GM18868 (cell line): ENCODE measurements at regions not wholly inside any gene's neighbourhood (a gene's known extent, or its start where the extent isn't known, plus 50 kb on each side); places are given as distances from the start of the nearest gene placed in this dataset.

Source experiments
- ATAC-seq: cut with Tn5 transposase; IDR thresholded peaks from one replicate; pipeline ENCODE4 v1.9.1; 2021; ENCODE audit warnings: mild to moderate bottlenecking, moderate library complexity; ENCODE audit not compliant: unreplicated experiment

DNA sequence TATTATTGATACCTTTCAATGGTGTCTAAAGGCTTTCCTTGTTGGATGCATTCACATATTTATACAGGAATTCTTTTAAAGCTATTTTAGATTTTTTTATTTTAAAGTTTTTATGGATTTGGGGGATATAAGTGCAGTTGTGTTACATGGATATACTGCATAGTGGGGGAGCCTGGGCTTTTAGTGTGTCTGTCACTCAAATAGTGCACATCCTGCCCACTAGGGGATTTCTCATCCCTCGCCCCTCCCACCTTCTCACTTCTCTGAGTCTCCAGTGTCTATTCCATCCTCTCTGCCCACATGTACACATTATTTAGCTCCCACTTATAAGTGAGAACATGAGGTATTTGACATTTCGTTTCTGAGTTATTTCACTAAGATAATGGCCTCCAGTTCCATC, 154.0 kb upstream of the MKI67 start:
- peak; percentile 80 for ATAC-seq

- ATAC-seq, result no peak
Observed at GRCh38 chr10:128281343-128281742, 155.1 kb upstream of the MKI67 start.

- ATAC-seq, result no peak
Observed at GRCh38 chr10:128281861-128282260, 155.6 kb upstream of the MKI67 start.

DNA sequence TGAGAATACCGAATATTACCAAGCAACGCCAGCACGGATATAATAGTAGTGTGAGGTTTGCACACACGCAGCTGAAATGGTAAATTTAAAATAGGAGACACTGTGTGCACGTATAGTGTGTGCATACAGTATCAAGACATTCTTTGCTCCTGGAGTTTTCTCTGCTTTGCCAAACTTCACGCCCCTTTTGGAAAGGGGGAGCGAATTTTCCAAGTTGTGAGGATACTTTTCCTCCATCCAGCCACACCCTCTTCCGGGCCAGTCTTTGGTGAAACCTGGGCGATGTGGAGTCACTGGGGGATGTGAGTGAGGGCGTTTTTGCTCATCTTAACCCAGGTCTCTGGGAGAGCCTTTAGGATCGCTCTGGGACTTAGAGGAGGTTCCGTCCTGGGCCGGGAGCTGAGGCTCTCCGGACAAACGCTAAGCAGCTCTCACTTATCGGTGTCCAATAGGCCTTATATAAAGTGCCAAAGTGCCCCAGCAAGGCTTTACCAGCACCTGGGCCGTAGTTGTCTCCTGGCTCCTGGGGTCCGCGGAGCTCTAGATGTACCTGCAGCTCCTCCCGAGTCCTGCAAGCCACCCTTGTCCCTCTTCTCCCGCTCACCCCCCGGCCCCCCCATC, 160.0 kb upstream of the MKI67 start:
- ATAC-seq, result no peak

DNA sequence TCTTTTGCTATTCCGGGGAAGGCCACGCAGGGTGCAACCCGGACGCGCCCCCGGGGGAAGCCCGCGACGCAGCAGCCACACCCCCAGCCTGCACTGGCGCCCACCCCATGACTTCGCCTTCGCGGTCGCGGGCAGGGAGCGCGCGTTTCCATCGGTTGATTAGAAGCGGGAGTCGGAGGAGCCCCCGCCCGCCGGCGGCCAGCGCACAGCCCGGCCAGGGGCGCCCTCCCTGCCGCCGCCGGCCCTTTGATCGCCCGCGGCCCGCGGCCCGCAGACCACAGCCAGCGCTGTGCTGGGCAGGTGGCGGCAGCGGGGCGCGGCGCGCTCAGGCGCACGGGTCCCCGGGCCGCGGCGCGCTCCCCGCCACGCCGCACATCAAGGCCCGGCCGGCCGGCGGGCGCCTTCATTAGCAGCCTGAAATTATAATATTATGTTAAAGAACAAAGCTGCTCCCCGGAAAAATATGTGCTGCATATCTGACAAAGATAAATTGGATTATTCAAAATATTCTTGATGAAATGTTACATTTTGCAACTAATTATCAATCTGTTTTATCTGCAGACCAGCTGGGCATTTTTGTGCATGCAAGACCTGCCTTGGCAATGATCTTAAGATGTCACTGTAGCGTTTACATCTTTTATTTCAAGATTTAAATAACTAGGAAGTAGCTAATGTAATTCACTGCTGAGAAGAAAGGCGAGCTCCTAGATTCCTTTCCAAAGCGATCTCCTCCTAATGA, 160.7 kb upstream of the MKI67 start:
- ATAC-seq, result no peak

- ATAC-seq, result no peak
Observed at GRCh38 chr10:128287921-128288320, 161.7 kb upstream of the MKI67 start.

GRCh38 chr10:128289621-128290020, 163.4 kb upstream of the MKI67 start:
- ATAC-seq, result no peak

DNA sequence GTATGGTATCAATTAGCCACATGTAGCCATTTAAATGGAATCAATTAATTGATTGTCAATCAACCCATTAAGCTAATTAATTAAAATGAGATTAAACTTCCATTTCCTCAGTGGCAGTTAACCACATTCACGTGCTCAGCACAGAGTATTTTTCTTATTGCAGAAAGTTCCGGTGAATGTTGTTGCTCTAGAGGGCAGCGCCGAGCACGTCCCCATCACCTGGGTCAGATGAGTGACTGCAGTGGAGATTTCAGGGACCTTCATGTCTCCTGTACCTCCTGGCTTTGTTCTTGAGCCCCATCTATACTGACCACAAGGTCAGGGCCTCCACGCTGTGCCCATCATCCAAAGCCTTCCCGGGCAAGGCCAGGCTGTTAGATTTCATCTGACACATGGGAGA, 168.8 kb upstream of the MKI67 start:
- ATAC-seq, result no peak

GRCh38 chr10:128296253-128297007, 170.2 kb upstream of the MKI67 start:
- ATAC-seq, result no peak

- ATAC-seq, result no peak
Observed at GRCh38 chr10:128297709-128298378, 171.6 kb upstream of the MKI67 start.

DNA sequence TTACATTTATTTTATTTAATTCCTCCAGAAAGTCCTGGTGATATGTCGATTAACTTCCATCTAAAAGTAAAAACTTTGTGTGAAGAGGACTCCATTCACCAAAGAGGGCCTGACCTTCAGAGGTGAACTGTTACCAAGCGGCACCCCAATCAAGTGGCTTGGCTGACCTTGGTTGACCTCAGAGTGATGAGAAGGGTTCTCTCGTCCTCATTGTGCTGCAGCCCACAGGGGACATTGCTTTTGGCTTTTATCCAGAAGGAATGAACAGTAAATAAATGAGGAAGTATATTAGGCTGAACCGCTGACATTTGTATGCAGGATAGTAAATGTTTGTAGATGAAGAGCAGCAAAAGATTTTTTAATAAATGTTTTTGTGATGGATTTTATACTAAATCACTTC, 172.4 kb upstream of the MKI67 start:
- ATAC-seq, result no peak

DNA sequence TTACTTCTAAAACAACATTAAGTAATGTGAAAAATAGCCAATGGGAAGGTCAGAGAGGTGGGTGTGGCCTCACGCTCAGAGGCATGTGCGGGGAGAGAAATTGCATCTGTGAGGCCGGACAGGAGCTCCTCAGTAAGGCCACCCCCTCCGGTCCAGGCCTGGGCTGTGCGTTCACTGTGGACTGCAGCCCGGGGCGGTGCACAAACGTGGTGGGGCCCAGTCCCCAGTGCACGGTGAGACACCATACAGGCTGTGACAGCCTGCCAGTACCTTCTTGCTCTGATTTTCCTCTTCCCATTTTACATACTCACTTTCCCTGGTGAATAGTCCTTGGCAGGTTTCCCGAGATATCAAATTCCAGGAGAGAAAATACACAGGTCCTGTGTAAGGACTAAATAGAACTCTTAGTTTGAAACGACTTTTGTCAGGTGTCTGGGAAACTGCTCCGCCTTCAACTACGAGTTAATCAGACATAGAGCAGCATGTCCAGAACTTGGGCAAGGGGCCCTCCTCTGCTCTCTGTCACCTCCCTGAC, 174.1 kb upstream of the MKI67 start:
- ATAC-seq, result no peak

DNA sequence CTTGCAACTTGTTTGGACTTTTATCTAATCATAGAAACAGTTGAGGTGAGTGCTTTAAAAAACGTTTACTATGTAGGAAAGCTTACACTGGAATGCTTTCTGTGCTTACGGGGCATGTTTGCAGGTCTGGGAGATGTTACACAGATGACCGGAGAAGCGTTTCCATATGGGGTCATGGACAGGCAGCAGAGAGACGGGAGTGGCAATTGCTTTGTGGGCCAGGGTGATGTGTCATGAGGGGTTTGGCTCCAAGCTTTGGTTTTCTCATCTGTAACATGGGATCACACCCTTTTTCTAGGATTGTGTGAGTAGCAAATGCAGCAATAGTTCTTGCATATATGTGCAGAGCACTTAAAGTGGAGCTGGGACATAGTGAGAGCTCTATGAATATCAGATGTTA, 174.8 kb upstream of the MKI67 start:
- no peak for ATAC-seq

- ATAC-seq, result no peak
Observed at GRCh38 chr10:128302808-128303207, 176.6 kb upstream of the MKI67 start.

DNA sequence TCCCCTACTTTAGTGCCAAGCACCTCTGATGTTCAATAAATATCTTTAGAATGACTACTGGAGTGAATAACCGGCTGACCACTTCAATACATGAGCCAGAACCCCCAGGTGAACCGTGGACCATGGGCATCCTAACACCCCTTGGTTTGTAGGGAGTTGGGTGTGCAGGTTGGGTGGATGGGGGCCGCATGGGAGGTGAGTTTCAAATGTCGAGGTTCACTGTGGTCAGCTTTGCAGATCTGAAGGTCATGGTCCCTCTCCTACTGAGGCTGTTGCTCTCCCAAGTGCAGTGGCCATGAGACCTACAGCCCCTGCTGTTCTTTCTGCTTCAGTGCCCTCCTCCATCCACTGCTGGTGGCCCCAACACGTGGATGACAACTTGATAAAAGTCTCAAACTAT, 178.0 kb upstream of the MKI67 start:
- no peak for ATAC-seq

DNA sequence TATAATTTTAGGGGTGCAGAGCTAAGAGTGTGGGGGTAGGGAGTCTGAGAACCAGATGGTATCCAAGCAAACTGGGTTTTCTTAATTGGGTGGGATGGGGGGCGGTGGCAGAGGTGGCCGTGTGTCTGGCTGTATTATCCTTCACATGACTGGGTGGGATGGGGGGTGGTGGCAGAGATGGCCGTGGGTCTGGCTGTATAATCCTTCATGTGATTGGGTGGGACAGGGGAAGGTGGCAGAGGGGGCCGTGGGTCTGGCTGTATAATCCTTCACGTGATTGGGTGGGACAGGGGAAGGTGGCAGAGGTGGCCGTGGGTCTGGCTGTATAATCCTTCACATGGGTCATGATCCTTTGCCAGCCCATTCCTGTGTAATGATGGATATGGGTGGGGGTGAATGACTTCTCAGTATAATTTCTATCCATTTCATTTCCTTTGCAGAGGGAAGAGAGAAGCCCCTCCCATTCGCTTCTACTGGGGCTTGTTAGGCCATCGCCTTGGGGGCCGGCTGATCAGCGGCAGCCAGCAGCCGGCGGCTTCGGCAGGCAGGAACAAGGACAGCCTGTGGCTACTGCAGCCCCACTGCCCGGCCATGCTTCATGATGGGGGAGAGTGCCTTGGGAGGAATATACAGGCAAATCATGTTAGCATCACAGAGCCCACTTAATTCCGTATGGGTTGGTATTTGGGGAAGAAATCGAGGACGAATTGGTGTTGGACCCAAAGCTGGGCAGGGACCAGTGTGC, 179.6 kb upstream of the MKI67 start:
- ATAC-seq, result no peak

GRCh38 chr10:128306535-128306934, 180.3 kb upstream of the MKI67 start:
- no peak for ATAC-seq

GRCh38 chr10:128306966-128307365, 180.7 kb upstream of the MKI67 start:
- no peak for ATAC-seq

DNA sequence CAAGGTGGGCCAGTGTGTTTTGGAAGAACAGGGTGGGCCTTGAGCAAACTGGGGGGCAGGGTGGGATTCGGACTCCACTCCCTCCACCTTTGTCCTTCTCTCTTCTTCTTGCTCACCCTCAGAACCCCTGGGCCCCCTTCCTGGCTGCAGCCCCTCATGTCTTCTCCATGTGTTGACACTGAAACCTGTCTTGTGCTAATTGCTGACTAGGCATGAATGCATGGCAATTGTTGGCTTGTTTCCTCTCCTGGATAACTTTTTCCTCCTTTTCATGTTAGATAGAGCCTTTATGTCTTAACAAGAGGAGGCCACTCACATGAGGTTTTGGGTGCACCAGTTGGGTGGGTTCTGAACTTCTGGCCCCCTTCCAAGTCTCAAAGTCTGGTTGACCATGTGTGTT, 181.6 kb upstream of the MKI67 start:
- no peak for ATAC-seq

DNA sequence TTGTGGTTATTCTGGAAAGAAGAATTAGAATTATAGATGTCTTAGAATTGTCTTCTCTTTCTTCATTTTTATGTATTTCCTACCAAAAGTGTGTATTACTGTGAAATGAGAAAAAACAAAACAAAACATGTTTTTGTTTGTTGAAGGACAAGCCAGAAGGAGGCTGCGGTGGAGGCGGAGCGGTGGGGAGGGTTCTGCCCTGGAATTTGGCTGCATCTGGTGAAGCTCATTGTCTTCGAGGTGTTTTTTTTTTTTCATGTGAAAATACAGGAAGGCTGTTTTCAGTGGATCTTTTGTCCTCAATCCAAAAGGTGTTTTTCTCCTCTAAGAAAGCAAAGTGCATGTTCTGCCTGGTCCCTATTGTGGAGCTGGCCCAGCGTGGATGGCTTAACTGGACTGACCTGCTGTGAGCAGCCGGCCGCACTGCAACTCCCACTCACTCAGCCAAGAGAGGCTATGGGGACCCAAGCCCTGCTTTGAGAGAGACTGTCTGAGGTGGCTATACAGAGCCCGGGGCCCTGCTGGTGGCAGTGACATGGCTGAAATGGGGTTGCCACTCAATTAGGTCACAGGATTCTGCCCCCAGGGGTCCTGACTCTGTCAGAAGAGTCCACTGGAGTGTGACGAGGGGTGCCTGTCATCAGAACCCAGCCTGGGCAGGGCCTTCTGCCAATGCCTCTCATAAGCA, 184.9 kb upstream of the MKI67 start:
- ATAC-seq, result no peak
